K562 (cell line): ENCODE measurements at regions not wholly inside any gene's neighbourhood (a gene's known extent, or its start where the extent isn't known, plus 50 kb on each side); places are given as distances from the start of the nearest gene placed in this dataset.

Source experiments
- ATAC-seq: fragments of 200-7000 bp; cut with Tn5 transposase; 3 replicates; pipeline ENCODE4 v1.9.1; 2020; ENCODE audit warnings: moderate library complexity
- BruUV-seq: library from RNA; stranded (reverse); fragments of 400-500 nt; replicated peaks from 2 replicates; lab custom pipeline; 2021; lab: Mats Ljungman, UMichigan
- CTCF ChIA-PET: fragments of 300-600 bp; formaldehyde crosslinking; extraction: SDS; loops from one replicate; lab custom pipeline; 2021; ENCODE audit warnings: low intra/inter-chr PET ratio; lab: Yijun Ruan, JAX
- POLR2A ChIA-PET: fragments of 300-600, 350-650 bp; sonication (Branson Sonifier 250); formaldehyde crosslinking; extraction: SDS; loops from one replicate; lab custom pipeline; 2021; ENCODE audit warnings: antibody characterized with exemption, inconsistent platforms; lab: Yijun Ruan, JAX
- DNase-seq, 4 experiments: peaks; one replicate each; pipeline versions ENCODE4 v3.0.0 to v3.0.0-alpha.2; 2011 to 2018; ENCODE audit warnings: low spot score in 3 of 4, mixed read lengths in 3 of 4; ENCODE audit errors: extremely low read depth in 1 of 4
- FAIRE-seq: peaks from 2 replicates; lab custom pipeline; 2011; peaks lifted over from hg19 to GRCh38; lab: Jason Lieb, UNC
- H2AFZ ChIP-seq: 2 replicates; pipeline ENCODE4 v1.6.0; 2011; ENCODE audit warnings: low read depth, low read length, control low read depth, inconsistent platforms
- H3K27ac ChIP-seq: fragments of 200-600 bp; 3 replicates; pipeline ENCODE4 v1.8.0; 2011; ENCODE audit warnings: low read depth, mild to moderate bottlenecking, control low read depth, inconsistent platforms, low read length, moderate library complexity, mixed read lengths; ENCODE audit errors: extremely low read depth
- H3K27me3 ChIP-seq, 2 experiments: fragments of 300-600 bp in 1 of 2; 2 replicates in 1 of 2; 3 replicates in 1 of 2; pipeline versions ENCODE4 v1.6.0 to v1.8.0; 2011; ENCODE audit warnings: inconsistent platforms in 2 of 2, low read length in 2 of 2, mild to moderate bottlenecking in 1 of 2, mixed read lengths in 1 of 2, moderate library complexity in 1 of 2; ENCODE audit not compliant: control insufficient read depth in 2 of 2, insufficient read depth in 2 of 2
- H3K36me3 ChIP-seq: fragments of 300-600 bp; 3 replicates; pipeline ENCODE4 v1.8.0; 2011; ENCODE audit warnings: mild to moderate bottlenecking, low read length, inconsistent platforms; ENCODE audit not compliant: control insufficient read depth, insufficient read depth
- H3K4me1 ChIP-seq, 2 experiments: fragments of 200-600 bp in 1 of 2; replicated peaks in 1 of 2; 2 replicates in 1 of 2; 3 replicates in 1 of 2; pipeline versions ENCODE4 v1.5.1 to v1.8.0; 2011; ENCODE audit warnings: inconsistent platforms in 2 of 2, low read length in 2 of 2, mild to moderate bottlenecking in 1 of 2, mixed read lengths in 1 of 2, moderate library complexity in 1 of 2; ENCODE audit not compliant: control insufficient read depth in 2 of 2, insufficient read depth in 2 of 2
- H3K4me2 ChIP-seq: 2 replicates; pipeline ENCODE4 v1.6.1; 2011; ENCODE audit warnings: low read length, control low read depth, inconsistent platforms, mixed read lengths; ENCODE audit not compliant: insufficient read depth
- H3K4me3 ChIP-seq: fragments of 200-600 bp; sonication (generic), shearing (Covaris generic); 2 replicates; pipeline ENCODE4 v1.5.1; 2016; ENCODE audit warnings: control low read depth, inconsistent platforms
- H3K79me2 ChIP-seq: fragments of 200-600 bp; 3 replicates; pipeline ENCODE4 v1.8.0; 2011; ENCODE audit warnings: low read length, inconsistent platforms; ENCODE audit not compliant: control insufficient read depth, insufficient read depth
- H3K9ac ChIP-seq, 2 experiments: 2 replicates each; pipeline versions ENCODE4 v1.6.0 to v1.6.1; 2011; ENCODE audit warnings: low read depth in 2 of 2, low read length in 2 of 2, control low read depth in 1 of 2, inconsistent platforms in 1 of 2, mild to moderate bottlenecking in 1 of 2, mixed read lengths in 1 of 2; ENCODE audit not compliant: insufficient read depth in 1 of 2
- H3K9me1 ChIP-seq: one replicate; pipeline ENCODE4 v1.6.0; 2011; ENCODE audit warnings: inconsistent platforms, mild to moderate bottlenecking, low read length, moderate library complexity; ENCODE audit not compliant: control insufficient read depth, insufficient read depth
- H3K9me3 ChIP-seq: replicated peaks from 2 replicates; pipeline ENCODE4 v1.5.1; 2011; ENCODE audit warnings: low read depth, low read length, inconsistent platforms; ENCODE audit not compliant: control insufficient read depth, insufficient read depth
- H4K20me1 ChIP-seq: replicated peaks from 2 replicates; pipeline ENCODE4 v1.6.1; 2011; ENCODE audit warnings: low read length, inconsistent platforms, mixed read lengths; ENCODE audit not compliant: control insufficient read depth, insufficient read depth
- BDP1 ChIP-seq: IDR thresholded peaks from 3 replicates; pipeline ENCODE4 v1.6.1; 2011; ENCODE audit not compliant: insufficient read length, insufficient read depth
- BMI1 ChIP-seq: fragments of 150-350 bp; IDR thresholded peaks from 2 replicates; pipeline ENCODE4 v1.6.1; 2014; ENCODE audit warnings: low read length
- CCAR2 ChIP-seq: fragments of 200-400 bp; formaldehyde crosslinking; IDR thresholded peaks from 2 replicates; pipeline ENCODE4 v1.6.1; 2017; ENCODE audit warnings: mild to moderate bottlenecking, low read depth, low read length
- ID3 ChIP-seq, 2 experiments: fragments of 250-450 bp in 1 of 2; fragments of 450-650 bp in 1 of 2; sonication (Bioruptor Pico) in 1 of 2; IDR thresholded peaks; 2 replicates each; pipeline versions ENCODE4 v1.6.1 to v1.8.0; 2016 to 2021; ENCODE audit warnings: mild to moderate bottlenecking in 2 of 2, moderate library complexity in 2 of 2, missing compliant biosample characterization in 1 of 2, missing genetic modification characterization in 1 of 2
- SIRT6 ChIP-seq: IDR thresholded peaks from one replicate; pipeline ENCODE4 v1.6.1; 2012; ENCODE audit warnings: low read depth, mild to moderate bottlenecking, control low read depth, inconsistent platforms, low read length, moderate library complexity
- ZBTB7A ChIP-seq: IDR thresholded peaks from 2 replicates; pipeline ENCODE4 v1.6.1; 2011; ENCODE audit warnings: low read depth, mild to moderate bottlenecking, low read length, moderate library complexity, borderline replicate concordance; ENCODE audit not compliant: control insufficient read depth
- WGBS: fragments of 100-300 bp; shearing (Covaris generic); methylation state at CpG from one replicate; pipeline ENCODE4 v1.1.6; 2016; ENCODE audit warnings: low coverage, mixed read lengths; ENCODE audit not compliant: insufficient coverage; ENCODE audit errors: missing lambda C conversion rate; 5-methylcytosine and 5-hydroxymethylcytosine counted together
- in situ Hi-C: fragments of 300-500 bp; cut with MboI; formaldehyde crosslinking; loops from 4 replicates; pipeline ENCODE4 v1.15.0; 2018; ENCODE audit warnings: inconsistent platforms, mixed read lengths
- intact Hi-C: fragments of 100-400 bp; cut with micrococcal nuclease; formaldehyde crosslinking; loops from 2 replicates; pipeline ENCODE4 v1.14.2; 2022
- TF ChIP-seq, protein P1 (sequence below): sonication (generic); formaldehyde crosslinking; IDR thresholded peaks from 2 replicates; pipeline ENCODE4 v1.8.1; 2023; ENCODE audit warnings: mild to moderate bottlenecking, missing genetic modification reagents

DNA sequence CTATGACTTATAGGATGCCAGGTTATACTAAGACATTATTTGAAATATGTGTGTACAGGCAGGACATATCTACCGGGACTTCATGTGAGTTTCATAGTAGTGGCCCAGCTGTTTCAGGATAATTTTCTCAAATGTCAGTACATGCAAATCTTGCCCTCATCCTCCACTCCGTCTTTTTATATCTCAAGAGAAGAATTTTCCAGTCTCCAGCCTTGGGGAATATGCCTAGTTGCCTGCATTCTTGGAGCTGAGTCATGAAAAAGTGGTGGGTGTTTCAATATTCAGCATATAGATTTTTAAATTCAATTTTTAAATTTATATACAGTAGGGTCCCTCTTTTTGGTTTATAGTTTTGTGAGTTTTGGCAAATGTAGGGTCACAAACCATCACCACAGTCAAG, 236.7 kb downstream of the OTUD1 start:
- no peak overlapping the region for H3K4me2 ChIP-seq
- ChIA-PET CTCF (no interaction called here), POLR2A (no interaction called here)
- WGBS, result 8% methylated on average over 2 of the region's 2 CpGs
- no peaks in the 10 kb centered on the region for H4K20me1 ChIP-seq
- H3K27ac ChIP-seq, result no peak overlapping the region
- FAIRE-seq (no peak), DNase-seq (no peak), ATAC-seq (no peak)
- no peak overlapping the region for H3K4me3 ChIP-seq
- H3K4me1 ChIP-seq, result no peaks in the 10 kb centered on the region
- H3K9ac ChIP-seq, result no peak overlapping the region
- in situ Hi-C loops (loop anchor here (25.0 kb wide), 1 partner anchor 338 kb away; the partner anchor contains the start of gene C10orf67), intact Hi-C loops (no loop called here)
- no peak overlapping the region for H2AFZ ChIP-seq
- no TSS peak for BruUV-seq
- no peaks in the 10 kb centered on the region for H3K9me1 ChIP-seq
- no peaks in the 10 kb centered on the region for H3K27me3 ChIP-seq
- no peak for TF ChIP-seq BMI1
- TF ChIP-seq CCAR2, result no peak
- no peak for TF ChIP-seq BDP1
- no peak for TF ChIP-seq ID3 (CRISPR knock-in tag; IDR thresholded peaks at IDR 0.05)
- no peak for TF ChIP-seq ID3 (tag; IDR thresholded peaks at IDR 0.05)
- TF ChIP-seq SIRT6, result no peak
- TF ChIP-seq, protein P1, sequence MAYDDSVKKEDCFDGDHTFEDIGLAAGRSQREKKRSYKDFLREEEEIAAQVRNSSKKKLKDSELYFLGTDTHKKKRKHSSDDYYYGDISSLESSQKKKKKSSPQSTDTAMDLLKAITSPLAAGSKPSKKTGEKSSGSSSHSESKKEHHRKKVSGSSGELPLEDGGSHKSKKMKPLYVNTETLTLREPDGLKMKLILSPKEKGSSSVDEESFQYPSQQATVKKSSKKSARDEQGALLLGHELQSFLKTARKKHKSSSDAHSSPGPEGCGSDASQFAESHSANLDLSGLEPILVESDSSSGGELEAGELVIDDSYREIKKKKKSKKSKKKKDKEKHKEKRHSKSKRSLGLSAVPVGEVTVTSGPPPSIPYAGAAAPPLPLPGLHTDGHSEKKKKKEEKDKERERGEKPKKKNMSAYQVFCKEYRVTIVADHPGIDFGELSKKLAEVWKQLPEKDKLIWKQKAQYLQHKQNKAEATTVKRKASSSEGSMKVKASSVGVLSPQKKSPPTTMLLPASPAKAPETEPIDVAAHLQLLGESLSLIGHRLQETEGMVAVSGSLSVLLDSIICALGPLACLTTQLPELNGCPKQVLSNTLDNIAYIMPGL (CRISPR knock-in tag), result no peak
- TF ChIP-seq ZBTB7A, result no peak
- no peaks in the 10 kb centered on the region for H3K9me3 ChIP-seq
- H3K79me2 ChIP-seq, result no peaks in the 10 kb centered on the region
- no peaks in the 10 kb centered on the region for H3K36me3 ChIP-seq
